ENCODE measurements at regions not wholly inside any gene's neighbourhood (a gene's known extent, or its start where the extent isn't known, plus 50 kb on each side); places are given as distances from the start of the nearest gene placed in this dataset.

- no peak for DNase-seq (ENCODE audit: low read depth)
Measured at GRCh38 chr1:58975888-58976287, 192.0 kb upstream of the JUN start.

GRCh38 chr1:58976294-58976693, 192.4 kb upstream of the JUN start:
- no peak for DNase-seq (ENCODE audit: low read depth)

GRCh38 chr1:58977598-58977997, 193.8 kb upstream of the JUN start:
- no peak for DNase-seq (ENCODE audit: low read depth)

GRCh38 chr1:58978096-58978495, 194.2 kb upstream of the JUN start:
- no peak for DNase-seq (ENCODE audit: low read depth)

GRCh38 chr1:58979086-58979485, 195.2 kb upstream of the JUN start:
- no peak for DNase-seq (ENCODE audit: low read depth)

GRCh38 chr1:58979677-58980076, 195.8 kb upstream of the JUN start:
- DNase-seq (ENCODE audit: low read depth) = no peak

- no peak for DNase-seq (ENCODE audit: low read depth)
Measured at GRCh38 chr1:58981392-58981791, 197.5 kb upstream of the JUN start.

- DNase-seq (ENCODE audit: low read depth) = no peak
Measured at GRCh38 chr1:58982259-58982998, 198.6 kb upstream of the JUN start.

- no peak for DNase-seq (ENCODE audit: low read depth)
Measured at GRCh38 chr1:58983162-58983561, 199.3 kb upstream of the JUN start.

GRCh38 chr1:58983633-58984245, 199.9 kb upstream of the JUN start:
- no peak for DNase-seq (ENCODE audit: low read depth)

GRCh38 chr1:58986996-58987767, 203.3 kb upstream of the JUN start:
- no peak for DNase-seq (ENCODE audit: low read depth)

- no peak for DNase-seq (ENCODE audit: low read depth)
Measured at GRCh38 chr1:58988752-58989151, 204.9 kb upstream of the JUN start.

- DNase-seq (ENCODE audit: low read depth) = no peak
Measured at GRCh38 chr1:58989845-58990244, 206.0 kb upstream of the JUN start.

- no peak for DNase-seq (ENCODE audit: low read depth)
Measured at GRCh38 chr1:58991305-58991704, 207.5 kb upstream of the JUN start.

GRCh38 chr1:58992643-58993042, 208.8 kb upstream of the JUN start:
- DNase-seq (ENCODE audit: low read depth) = no peak

- no peak for DNase-seq (ENCODE audit: low read depth)
Measured at GRCh38 chr1:58993403-58993802, 209.6 kb upstream of the JUN start.

GRCh38 chr1:58994664-58995063, 210.8 kb upstream of the JUN start:
- no peak for DNase-seq (ENCODE audit: low read depth)

- DNase-seq (ENCODE audit: low read depth) = no peak
Measured at GRCh38 chr1:58996341-58997059, 212.7 kb upstream of the JUN start.

- DNase-seq (ENCODE audit: low read depth) = no peak
Measured at GRCh38 chr1:58997060-58997411, 213.2 kb upstream of the JUN start.

- no peak for DNase-seq (ENCODE audit: low read depth)
Measured at GRCh38 chr1:58997637-58998036, 213.8 kb upstream of the JUN start.

GRCh38 chr1:58999676-59000075, 215.8 kb upstream of the JUN start:
- DNase-seq (ENCODE audit: low read depth) = no peak

- no peak for DNase-seq (ENCODE audit: low read depth)
Measured at GRCh38 chr1:59004755-59005154, 220.9 kb upstream of the JUN start.

Data from stimulated activated CD8-positive, alpha-beta memory T cell treated with anti-CD3 and anti-CD28 coated beads, Interleukin-4, amount 100 ng/mL, for 24 hours (primary cell).